ENCODE measurements at regions not wholly inside any gene's neighbourhood (a gene's known extent, or its start where the extent isn't known, plus 50 kb on each side); places are given as distances from the start of the nearest gene placed in this dataset.
"Not testable (repeated sequence)": the region's sequence is repeated elsewhere in the genome, so short reads cannot be mapped to it uniquely, and the experiment has no call there.

DNA sequence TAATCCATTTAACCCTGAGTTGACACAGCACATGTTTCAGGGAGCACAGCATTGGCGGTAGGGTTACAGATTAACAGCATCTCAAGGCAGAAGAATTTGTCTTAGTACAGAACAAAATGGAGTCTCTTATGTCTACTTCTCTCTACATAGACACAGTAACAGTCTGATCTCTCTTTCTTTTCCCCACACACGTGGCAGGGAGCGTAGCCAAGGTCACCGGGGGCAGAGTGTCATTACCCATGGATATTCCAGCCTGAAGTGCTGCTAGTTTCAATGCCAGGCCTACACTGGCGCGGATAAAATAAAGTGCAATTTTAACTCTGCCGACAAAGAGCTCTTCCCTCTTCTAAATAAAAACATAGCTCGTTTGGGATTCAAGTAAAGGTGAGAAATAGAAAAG is 366.3 kb upstream of the SGCG start:
- DNase-seq (ENCODE audit: low read depth in 2 of 2), result not testable (repeated sequence)

DNA sequence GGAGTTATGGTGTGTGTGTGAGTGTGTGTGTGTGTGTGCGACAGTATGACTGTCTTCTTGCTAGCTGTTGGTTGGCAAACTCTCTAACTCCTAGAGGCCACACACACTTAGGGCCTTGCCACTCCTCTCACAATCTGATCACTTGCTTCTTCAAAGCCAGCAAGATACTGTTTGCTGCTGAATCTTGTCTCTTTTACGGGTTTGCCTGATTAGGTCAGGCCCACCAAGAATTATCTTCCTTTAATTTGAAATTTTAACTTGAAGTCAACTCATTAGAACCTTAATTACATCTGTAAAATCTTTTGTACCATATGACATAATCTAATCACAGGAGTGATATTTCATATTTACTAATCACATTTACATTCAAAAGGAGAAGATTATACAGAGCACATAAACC is 359.2 kb upstream of the SGCG start:
- DNase-seq (ENCODE audit: low read depth in 2 of 2), result no peak

DNA sequence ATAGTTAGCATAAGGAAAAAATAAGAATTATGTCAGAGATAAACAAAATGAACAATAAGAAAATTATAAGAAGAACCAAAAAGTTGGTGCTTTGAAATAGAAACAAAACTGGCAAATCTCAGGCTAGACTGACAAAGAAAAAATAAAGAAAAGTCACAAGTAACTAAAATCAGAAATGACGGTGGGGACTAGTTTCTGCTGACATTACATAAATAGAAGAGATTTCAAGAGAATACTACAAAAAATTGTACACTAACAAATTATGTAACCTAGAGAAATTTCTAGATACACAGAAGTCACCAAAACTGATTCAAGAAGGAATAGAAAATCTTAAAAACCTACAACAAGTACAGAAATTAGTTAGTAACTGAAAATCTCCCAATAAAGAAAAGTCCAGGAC is 355.6 kb upstream of the SGCG start:
- DNase-seq (ENCODE audit: low read depth in 2 of 2), result no peak

DNA sequence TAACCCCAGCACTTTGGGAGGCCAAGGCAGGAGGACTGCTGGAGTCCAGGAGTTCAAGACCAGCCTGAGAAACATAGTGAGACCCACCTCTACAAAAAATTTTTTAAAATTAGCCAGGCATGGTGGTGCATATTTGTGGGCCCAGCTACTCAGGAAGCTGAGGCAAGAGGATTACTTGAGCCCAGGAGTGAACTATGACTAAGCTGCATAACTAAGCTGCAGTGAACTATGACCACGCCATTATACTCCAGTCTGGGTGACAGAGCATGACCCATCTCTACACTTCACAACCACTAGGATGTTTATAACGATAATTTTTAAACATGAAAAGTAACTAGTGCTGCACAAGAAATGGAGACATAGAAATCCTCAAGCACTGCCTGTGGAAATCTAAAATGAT is 352.7 kb upstream of the SGCG start:
- DNase-seq (ENCODE audit: low read depth in 2 of 2), result no peak

- no peak for DNase-seq (ENCODE audit: low read depth in 2 of 2)
These were observed 344.3 kb upstream of the SGCG start for GRCh38 chr13:22836475-22836874.

DNA sequence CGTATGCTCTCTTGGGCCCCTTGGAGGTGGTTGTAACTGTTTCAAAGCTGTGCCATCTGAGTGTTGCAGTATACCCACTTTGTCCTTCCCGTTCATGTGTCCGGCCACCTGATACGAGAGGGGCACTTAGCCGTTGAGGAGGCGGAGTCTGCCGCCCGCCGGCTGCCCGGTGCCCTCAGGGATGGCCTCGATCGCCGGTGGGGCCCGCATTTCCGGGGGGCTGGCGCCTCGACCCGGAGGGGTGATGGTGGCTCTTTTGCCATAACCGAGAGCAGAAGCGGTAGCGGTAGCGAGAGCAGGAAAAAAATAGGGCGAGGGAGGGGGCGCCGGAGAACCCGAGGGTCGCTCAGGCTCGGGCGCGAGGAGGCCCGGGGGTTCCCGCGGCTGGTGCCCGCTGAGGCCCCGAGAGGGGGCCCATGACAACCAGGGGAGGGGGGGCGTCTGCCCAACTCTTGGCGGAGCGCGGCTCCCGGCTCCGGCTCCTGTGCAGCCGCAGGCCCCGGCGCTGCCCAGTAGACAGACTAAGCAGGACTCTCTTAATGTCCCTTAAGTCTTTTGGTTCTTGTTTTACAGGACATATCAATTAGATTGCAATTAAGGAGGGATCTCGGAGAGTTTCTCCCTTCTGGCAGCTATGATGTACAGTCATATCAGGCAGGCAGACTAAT is 342.7 kb upstream of the SGCG start:
- no peak for DNase-seq (ENCODE audit: low read depth in 2 of 2)

DNA sequence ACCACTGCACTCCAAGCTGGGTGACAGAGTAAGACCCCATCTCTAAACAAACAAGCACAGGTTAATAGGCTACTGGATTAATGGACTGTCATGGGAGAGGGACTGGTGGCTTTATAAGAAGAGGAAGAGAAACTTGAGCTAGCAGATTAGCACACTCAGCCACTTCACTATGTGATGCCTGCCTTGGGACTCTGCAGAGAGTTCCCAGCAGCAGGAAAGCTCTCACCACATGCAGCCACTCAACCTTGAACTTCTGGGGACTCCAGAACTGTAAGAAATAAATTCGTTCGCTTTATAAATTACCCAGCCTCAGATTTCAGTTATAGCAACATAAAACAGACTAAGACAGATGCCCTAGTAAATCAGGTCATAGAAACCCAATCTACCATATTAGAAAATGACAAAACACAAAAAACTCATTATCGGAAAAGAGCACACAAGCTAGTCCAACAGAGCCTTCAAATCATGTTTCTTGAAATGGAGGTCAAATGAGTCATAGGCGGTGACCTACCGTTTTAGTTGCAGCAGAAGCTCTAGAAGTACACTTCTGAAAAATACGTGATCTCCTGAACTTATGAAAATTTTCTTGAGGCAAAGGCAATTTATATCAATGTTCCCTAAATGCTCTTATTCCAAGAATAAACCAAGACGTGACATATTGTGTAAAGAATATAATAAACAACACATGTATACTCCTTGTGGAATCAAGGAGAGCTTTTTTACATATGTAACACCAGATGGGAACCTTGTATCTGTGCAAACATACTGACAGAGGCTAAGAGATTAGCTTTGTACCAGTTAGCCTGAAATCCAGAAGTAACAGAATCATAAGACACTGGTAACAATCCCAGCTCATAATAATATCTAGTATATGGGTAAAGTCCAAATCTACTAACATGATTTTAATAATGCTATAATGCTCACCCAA is 340.9 kb upstream of the SGCG start:
- no peak for DNase-seq (ENCODE audit: low read depth in 2 of 2)

DNA sequence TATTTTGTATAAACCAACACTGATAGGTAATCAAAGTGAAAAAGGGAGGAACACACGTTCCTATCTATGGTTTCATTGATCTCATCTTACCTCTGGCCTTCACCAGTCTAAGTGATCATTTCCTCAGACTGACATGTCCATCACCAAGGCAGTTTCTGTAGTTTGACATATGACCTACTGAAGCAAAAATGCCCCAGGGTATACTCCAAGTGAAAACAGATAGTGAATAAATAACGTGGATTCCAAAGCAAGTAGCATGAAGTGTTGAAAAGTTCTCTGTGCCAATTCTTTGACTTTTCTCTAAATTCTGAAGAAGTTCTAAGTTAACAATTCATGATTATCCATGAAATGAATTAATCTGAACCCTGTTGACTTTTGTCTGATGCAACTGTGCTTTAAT is 334.2 kb upstream of the SGCG start:
- no peak for DNase-seq (ENCODE audit: low read depth in 2 of 2)

DNA sequence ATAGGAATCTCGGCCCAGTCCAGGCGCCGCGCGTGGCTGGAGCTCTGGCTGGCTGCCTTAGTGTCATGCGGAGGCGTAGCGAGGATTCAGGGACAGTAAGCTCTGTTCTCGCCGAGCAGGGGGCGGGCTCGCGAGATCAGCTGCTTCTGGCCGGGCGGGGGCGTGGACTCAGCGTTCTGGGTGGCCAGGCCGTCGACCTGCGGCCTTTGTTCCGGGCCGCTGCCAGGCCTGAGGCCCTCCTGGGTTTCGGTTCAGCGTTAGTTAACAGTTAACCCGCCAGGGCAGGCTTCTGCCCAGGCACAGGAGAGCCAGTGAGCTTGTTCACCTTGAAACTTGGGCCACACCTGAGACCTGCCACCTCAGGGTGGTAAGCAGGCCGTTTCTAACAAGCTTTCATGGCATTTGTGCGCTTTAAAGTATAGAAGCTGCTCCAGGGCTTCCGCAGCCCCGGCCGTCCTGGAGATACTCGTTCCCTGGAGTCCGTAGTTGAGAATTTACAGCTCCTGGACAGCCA is 332.2 kb upstream of the SGCG start:
- DNase-seq (ENCODE audit: low read depth in 2 of 2), result no peak

DNA sequence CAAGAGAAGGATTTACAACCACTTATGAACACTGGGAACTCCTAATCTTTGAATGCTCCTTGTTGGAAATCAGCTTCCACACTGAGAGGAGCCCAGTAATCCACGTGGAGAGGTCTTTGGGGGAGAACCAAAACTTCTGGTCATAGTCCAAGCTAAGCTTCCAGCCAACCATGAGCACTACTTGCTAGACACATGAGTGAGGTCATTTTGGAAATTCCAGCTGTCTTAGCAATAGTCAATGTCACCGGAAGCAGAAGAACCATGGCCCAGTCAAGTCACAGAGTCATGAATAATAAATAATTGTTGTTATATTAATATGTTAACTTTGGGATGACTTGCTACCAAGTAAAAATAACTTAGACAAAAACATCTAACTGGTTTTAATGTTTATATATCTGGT is 324.9 kb upstream of the SGCG start:
- no peak for DNase-seq (ENCODE audit: low read depth in 2 of 2)

DNA sequence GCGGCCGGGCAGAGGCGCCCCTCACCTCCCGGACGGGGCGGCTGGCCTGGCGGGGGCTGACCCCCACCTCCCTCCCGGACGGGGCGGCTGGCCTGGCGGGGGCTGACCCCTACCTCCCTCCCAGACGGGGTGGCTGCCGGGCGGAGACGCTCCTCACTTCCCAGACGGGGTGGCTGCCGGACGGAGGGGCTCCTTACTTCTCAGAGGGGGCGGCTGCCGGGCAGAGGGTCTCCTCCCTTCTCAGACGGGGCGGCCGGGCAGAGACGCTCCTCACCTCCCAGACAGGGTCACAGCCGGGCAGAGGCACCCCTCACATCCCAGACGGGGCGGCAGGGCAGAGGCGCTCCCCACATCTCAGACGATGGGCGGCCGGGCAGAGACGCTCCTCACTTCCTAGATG is 321.8 kb upstream of the SGCG start:
- not testable (repeated sequence) for DNase-seq (ENCODE audit: low read depth in 2 of 2)

DNA sequence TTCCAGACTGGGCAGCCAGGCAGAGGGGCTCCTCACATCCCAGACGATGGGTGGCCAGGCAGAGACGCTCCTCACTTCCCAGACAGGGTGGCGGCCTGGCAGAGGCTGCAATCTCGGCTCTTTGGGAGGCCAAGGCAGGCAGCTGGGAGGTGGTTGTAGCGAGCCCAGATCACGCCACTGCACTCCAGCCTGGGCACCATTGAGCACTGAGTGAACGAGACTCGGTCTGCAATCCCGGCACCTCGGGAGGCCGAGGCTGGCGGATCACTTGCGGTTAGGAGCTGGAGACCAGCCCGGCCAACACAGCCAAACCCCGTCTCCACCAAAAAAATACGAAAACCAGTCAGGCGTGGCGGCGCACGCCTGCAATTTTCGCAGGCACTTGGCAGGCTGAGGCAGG is 321.4 kb upstream of the SGCG start:
- DNase-seq (ENCODE audit: low read depth in 2 of 2), result not testable (repeated sequence)

GRCh38 chr13:22861958-22862466 is 318.8 kb upstream of the SGCG start:
- DNase-seq (ENCODE audit: low read depth in 2 of 2), result no peak

GRCh38 chr13:22862478-22862877 is 318.3 kb upstream of the SGCG start:
- no peak for DNase-seq (ENCODE audit: low read depth in 2 of 2)

DNA sequence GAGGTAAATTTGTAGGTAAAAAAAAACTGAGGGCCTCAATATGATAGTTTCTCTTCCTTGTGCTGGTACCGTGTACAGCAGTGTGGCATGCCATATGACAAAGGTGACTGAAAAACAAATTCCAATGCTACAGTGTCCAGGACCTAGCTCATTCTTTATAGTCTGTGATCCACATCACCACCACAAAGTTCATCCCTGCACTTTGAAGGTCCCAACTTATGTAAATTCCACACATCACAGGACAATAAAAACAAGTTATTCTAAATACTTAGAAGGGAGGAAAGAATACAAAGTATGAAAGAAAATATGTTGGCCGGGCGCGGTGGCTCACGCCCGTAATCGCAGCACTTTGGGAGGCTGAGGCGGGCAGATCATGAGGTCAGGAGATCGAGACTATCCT is 314.6 kb upstream of the SGCG start:
- no peak for DNase-seq (ENCODE audit: low read depth in 2 of 2)

GRCh38 chr13:22871231-22871630 is 309.5 kb upstream of the SGCG start:
- DNase-seq (ENCODE audit: low read depth in 2 of 2), result no peak

DNA sequence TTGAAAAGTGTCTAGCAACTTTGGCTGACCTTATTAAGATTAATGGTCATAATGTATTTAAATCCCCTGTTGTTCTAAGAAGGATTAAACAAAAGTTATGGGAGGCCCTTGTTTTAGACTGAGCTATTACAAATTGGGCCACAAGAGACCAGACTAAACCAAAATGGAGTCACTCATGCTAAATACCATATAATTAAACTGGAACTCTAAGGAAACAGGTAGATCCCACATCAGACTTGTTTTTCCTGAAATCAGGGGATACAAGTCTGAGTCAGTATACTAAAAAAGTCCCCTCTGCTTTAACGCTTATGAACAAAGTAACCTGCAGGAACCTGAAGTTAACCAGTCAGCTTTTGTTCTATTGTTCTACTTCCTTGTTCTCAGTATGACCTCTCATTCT is 305.9 kb upstream of the SGCG start:
- no peak for DNase-seq (ENCODE audit: low read depth in 2 of 2)

- no peak for DNase-seq (ENCODE audit: low read depth in 2 of 2)
These were observed 303.4 kb upstream of the SGCG start for GRCh38 chr13:22877421-22877820.

DNA sequence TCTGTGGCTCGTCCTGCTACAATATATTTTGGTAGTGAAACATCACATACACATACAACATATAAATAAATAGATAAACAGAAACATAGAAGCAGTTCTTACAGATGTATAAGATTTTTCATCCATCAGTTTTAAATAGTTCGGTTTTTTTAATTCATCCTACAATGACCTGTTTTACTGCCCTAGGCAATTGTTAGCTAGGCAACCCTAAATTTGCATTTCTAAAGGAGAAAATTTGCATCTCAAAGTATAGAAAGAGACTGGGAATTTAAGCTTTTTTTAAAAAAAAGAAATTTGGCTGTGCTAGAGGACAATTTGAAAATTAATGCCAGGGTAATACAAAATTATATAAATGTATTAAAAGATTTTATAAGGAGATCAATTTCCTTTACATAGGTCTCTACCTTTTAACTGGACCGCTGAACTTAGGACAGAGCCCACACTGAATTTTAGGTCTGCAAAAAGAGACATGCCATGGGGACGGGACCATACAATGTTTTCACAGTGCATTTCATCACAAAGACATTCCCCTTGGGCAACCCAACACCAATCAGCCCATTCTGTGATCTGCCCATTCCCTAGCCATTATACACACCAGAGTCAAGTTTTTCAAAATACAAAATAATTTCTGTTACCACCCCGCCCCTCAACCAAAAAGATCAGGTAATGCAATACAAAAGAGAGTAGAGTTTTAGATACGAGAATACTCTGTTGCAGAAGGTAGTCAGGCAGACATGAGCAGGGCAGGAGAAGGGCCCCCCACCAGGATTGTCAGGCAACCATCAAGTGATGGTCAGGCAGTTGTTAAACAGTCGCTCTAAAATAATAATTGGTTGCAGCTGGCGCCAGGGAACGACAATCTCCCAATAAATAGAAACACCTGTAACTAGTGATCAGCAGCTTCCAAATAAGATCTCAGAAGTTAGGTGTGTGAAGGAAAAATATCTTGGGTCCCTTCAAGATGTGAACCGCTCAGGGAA is 299.7 kb upstream of the SGCG start:
- no peak for DNase-seq (ENCODE audit: low read depth in 2 of 2)

DNA sequence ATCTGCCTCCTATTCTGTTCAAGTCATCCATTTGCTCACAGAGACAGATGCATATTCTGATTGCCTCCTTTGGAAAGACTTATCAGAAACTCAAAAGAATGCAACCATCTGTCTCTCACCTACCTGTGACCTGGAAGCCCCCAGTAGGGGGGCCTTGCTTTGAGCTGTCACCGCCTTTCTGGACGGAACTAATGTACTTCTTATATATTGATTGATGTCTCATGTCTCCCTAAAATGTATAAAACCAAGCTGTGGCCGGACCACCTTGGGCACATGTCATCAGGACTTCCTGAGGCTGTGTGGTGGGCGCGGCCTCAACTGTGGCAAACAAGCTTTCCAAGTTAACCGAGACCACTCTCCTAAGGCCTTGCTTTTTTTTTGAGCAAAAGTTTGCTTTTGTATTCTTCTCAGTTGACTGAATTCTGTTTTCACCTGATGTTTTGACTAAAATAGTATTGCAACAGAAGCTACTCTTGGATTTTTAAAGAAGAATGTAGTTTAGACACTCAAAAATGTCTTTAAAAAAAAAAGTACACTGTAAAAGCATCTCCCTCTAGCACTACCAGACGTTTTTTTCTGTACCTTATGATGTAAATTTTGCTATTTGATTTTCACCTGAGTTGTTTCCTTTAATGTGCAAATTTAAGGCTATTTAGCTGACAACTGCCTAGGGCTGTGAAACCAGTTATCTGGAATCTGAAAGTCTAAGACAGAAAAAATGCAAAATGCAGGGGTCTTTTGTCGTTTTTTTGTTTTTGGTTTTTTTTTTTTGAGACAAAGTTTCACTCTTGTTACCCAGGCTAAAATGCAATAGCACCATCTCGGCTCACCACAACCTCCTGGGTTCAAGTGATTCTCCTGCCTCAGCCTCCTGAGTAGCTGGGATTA is 298.8 kb upstream of the SGCG start:
- not testable (repeated sequence) for DNase-seq (ENCODE audit: low read depth in 2 of 2)

Data from activated CD4-positive, alpha-beta T cell treated with anti-CD3 and anti-CD28 coated beads for 24 hours (primary cell).